GM21825 (cell line): ENCODE measurements at regions not wholly inside any gene's neighbourhood (a gene's known extent, or its start where the extent isn't known, plus 50 kb on each side); places are given as distances from the start of the nearest gene placed in this dataset.
A peak's percentile ranks its signal among the peaks of the same experiment; 100 is the strongest.

Source experiments
- ATAC-seq: cut with Tn5 transposase; IDR thresholded peaks from one replicate; pipeline ENCODE4 v1.9.1; 2021; ENCODE audit warnings: mild to moderate bottlenecking, moderate library complexity; ENCODE audit not compliant: unreplicated experiment

DNA sequence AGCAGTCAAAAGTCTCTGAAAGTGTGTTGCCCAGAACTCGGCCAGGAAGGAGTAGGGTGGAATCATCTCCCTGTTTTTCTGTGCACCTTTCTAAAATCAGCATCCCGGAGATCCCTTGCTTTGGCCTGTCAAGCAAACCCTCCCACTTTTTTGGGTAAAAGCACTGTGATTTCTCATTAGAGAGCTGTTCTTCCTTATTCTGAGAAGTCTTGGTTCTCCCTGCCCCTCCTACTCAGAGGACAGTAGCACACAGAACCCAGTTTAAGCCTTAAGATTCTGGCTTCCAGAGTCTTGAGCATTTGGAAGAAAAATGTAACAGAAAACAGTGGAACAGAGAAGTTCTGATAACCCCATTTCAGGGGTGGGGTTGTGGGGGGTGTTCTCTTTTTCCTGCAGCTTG is 52.6 kb upstream of the KATNAL1 start:
- ATAC-seq, result no peak

DNA sequence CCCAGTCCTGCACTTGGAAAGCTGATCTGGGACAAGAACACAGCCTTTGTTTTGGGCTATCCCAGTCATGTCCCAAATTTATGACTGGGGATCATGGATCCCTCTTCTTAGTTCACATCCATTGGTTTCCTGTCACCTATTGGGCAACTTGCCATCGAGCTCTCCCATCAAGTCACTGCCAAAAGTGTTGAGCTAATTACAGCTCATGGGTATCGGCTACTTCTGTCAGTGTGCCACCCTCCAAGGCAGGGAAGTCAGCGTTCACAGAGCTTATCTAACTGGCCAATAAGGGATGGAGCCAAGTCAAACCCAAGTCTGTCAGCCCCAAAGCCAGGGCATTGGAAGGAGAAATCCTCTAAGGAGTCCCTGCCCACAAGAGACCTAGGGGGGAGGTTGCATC is 53.2 kb upstream of the KATNAL1 start:
- no peak for ATAC-seq

DNA sequence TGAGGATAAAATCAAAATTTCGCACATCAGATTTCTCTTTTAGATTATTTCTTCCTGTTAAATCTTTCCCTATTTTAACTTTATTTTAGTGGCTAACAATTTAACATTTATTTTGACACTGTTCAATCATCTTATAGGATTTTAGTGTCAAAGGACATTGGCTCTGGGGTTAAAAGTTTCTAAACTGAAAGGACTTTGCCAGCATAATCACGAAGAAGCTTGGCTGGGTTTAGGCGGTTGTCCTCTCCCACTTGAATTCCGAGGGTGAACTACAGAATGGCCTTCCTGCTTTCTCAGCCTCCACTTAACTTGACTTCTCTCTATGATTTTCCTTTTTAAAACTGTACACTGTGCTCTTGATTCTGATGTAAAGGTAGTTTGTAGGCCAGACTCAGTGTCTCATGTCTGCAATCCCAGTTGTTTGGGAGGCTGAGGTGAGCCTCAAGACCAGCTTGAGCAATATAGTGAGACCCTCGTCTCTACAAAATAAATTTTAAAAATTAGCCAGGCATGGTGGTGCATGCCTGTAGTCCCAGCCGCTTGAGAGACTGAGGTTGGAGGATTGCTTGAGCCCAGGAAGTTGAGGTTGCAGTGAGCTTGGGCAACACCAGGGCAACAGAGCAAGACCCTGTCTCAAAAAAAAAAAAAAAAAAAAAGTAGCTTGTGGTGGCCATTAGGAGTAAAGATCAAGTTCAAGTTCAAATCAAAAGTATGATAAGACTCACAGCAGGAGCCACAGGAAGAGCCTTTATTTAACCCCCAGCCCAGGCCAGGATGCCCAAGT is 54.8 kb upstream of the KATNAL1 start:
- no peak for ATAC-seq

DNA sequence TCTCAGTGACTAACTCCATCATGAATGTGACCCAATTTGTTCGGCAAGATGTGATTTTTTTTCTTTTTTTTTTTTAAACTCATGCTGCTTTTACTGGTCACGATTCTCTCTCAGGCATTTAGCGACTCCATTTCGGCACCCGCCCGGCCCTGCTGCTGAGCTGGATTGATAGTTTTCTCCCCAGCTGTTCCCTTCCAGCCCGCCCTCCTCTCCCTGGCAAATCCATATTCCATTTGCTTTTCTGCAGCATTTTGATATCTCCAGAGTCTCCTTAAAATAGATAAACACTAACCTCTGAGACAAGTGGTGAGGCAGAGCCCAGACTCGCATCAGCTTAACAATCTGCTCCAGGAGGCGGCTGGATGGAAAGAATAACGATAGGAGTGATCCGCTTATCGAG is 55.5 kb upstream of the KATNAL1 start:
- ATAC-seq, result no peak

DNA sequence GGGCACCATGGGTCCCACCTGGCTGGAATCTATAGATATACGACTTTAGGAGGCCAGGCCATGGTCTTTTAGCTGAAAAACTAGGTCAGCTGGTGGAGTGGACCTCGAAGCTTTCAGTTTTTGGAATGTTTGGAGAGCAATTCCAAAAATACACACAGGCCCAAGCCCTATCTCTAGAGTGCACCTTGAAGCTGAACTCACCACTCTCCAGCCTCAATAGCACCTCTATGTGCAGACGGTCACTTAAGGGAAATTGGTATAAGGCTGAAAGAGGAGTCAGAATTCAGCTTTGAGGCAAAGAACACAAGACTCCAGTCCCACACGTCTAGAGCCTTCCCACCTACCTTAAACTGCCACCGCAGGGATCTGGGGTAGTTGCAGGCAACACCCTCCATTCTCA is 56.4 kb upstream of the KATNAL1 start:
- no peak for ATAC-seq

DNA sequence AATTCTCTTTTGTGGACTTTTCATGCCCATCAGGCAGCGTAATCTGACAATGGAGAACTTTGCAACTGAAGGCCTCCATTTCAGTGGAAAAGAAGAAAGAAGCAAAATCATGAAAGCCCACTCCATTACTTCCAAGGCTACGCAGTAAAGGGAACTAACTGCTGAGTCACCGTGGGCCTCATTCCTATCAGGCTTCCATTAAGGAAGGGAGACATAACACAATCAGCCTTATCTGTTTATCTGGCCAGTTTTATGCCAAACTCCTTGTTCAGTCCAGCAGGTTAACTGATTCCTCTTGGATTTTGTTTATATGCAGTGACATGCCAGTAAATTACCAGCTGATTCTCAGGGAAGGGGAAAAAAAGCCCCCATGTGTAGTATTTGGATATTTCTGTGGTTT is 56.8 kb upstream of the KATNAL1 start:
- ATAC-seq, result no peak

DNA sequence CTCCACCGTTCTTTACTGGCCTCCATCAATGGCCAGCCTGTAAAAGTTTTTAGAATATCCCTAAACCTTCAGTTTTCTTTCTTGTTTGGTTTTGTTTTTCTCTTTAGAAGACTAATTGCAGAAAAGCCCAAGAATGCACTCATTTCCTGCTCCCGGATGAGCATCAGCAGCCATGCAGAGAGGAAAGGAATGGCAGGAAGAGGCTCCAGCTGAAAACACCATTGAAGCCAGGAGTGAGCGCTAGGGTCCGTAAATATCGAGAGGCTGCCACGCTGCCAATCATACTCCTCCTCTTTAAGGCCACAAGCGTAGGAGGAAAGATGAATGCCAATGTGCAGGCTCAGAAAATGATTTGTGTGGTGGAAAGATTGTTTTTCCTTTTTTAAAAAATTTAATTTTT is 57.4 kb upstream of the UBE2L5 start:
- ATAC-seq, result no peak

DNA sequence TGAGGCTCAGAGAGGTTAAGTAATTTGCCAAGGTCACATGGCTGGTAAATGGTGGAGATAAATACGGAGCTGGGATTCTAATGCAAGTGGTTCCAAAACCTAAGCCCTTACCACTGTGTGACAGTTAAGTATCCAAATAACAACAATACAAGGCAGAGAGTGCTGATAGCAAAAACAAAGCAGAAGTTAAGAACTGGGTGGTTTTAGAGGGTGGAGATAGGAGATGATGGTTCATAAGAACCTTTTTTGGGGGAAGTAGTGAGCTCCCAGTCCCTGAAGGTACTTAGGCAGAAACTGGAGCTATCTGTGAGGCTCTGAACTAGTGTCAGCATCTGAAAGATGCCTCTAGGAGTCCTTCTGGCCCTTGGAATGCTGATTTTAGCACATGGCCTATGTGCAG is 56.2 kb upstream of the UBE2L5 start:
- no peak for ATAC-seq

DNA sequence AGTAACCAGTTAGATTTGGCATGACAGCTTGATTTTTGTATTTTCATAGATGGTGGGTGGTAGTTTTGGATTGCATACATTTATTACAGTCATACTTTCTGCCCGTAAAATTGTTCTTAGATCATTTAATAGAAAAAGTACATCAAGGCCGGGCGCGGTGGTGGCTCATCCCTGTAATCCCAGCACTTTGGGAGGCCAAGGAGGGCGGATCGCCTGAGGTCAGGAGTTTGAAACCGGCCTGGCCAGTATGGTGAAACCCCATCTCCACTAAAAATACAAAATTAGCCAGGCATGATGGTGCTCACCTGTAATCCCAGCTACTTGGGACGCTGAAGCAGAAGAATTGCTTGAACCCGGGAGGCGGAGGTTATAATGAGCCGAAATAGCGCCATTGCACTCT is 55.0 kb upstream of the UBE2L5 start:
- ATAC-seq, result no peak

DNA sequence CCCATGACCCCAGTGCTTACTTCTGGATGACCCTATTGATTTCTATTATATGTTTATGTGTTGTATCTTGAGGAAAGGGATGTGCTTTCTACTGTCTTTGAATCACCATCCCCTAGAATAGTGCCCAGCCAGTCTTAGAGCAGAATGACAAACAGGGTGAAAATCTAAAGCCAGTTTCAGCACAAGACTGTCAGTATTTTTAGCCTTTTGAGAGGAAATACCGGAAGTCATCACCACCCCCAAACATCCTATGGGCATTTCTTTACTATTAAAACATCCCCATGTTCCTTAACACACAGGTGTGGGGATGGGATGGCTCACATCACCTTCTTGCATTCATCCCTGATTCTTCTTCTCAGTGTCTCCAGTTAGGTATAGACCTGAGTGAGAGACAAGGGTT is 52.1 kb upstream of the UBE2L5 start:
- no peak for ATAC-seq

DNA sequence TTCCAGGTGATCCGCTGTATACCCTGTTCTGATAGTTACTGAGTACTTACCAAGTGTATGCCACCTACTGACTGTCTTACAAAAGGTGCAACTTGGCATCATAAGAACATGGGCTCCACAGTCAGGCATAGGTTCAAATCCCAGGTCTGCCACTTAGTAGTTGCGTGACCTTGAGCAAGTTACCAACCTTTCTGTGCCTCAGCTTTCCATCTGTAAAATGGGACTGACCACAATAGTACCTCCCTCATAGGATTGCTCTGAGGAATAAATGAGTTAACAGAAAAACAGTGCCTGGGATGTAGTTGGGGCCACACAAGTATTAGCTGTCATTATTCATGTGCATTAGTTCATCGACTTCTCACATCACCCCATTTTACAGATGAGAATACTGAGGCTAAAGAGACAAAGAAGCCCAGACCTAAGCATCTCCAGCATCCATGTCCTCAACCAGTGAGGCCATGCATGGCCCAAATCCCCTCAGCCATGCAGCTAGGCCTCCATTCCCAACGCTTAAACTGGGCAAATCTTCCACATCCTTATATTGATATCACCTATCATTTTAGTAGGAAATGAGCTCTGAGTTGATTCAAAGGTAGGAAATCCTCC is 51.3 kb upstream of the UBE2L5 start:
- ATAC-seq, result no peak

DNA sequence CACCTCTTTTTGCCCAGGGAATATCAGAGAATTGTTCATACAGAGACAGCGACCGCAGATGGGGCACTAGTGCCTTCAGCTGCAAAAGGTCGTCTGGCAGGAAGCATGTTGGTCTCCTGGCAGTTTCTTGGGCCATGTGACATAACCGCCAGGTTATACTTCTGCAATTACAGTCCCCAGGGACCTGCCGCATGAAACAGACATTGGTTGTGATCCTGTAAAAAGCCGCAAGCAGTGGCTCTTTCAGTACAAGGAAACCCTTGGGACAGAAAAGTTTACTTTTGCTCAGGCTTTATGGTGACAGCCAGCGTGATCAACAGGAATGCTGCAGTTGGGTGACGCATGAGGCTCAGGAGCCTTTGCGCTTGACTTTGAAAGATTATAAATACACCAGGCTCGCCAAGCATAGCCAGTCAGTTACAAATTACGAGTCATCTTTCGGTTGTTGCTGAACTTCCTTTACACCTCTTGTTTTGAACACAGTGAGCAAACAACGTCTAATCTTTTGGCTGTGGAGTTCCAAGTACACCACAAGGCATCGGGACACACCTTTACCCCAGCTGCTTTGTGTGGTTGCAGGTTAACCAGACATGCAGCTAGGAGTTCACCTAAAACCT is 50.5 kb upstream of the UBE2L5 start:
- ATAC-seq, result peak; percentile 58
